ENCODE measurements at regions not wholly inside any gene's neighbourhood (a gene's known extent, or its start where the extent isn't known, plus 50 kb on each side); places are given as distances from the start of the nearest gene placed in this dataset.

DNA sequence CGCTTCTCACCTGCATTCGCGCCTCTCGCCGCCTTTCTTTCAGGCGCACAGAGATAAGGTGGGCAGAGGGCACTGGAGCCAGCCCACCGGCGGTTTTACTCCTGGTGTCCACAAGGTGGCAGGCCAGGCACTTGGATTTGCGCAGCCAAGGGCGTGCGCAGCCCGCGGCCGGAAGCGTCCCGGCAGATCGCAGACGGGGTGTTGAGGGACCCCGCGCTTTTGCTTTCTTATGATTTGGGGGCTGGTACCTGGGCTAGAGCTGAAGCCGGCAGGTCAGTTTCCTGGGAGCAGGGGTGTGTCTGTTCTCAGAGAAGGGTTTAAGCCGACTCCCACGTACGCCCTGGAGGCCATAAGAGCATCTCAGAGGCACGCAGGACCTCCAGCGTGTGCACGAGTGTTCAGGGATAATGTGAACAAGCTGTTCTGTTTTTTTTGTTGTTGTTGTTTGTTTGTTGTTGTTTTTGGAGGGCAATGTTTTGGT is 305.6 kb upstream of the CXCR4 start:
- TF ChIP-seq, protein P1, sequence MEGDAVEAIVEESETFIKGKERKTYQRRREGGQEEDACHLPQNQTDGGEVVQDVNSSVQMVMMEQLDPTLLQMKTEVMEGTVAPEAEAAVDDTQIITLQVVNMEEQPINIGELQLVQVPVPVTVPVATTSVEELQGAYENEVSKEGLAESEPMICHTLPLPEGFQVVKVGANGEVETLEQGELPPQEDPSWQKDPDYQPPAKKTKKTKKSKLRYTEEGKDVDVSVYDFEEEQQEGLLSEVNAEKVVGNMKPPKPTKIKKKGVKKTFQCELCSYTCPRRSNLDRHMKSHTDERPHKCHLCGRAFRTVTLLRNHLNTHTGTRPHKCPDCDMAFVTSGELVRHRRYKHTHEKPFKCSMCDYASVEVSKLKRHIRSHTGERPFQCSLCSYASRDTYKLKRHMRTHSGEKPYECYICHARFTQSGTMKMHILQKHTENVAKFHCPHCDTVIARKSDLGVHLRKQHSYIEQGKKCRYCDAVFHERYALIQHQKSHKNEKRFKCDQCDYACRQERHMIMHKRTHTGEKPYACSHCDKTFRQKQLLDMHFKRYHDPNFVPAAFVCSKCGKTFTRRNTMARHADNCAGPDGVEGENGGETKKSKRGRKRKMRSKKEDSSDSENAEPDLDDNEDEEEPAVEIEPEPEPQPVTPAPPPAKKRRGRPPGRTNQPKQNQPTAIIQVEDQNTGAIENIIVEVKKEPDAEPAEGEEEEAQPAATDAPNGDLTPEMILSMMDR (conservative IDR thresholded peaks at IDR 0.05 in 1 of 2, IDR thresholded peaks at IDR 0.05 in 1 of 2; ENCODE audit: extremely low read depth in 1 of 2, insufficient read depth in 1 of 2, low read depth in 1 of 2, low read length in 2 of 2), result peak; percentile 74 to 87
- TF ChIP-seq EZH2 (IDR thresholded peaks at IDR 0.05; ENCODE audit: borderline replicate concordance, low read length), result no peak

Measured in mammary epithelial cell (primary cell).